ENCODE measurements at regions not wholly inside any gene's neighbourhood (a gene's known extent, or its start where the extent isn't known, plus 50 kb on each side); places are given as distances from the start of the nearest gene placed in this dataset.

DNA sequence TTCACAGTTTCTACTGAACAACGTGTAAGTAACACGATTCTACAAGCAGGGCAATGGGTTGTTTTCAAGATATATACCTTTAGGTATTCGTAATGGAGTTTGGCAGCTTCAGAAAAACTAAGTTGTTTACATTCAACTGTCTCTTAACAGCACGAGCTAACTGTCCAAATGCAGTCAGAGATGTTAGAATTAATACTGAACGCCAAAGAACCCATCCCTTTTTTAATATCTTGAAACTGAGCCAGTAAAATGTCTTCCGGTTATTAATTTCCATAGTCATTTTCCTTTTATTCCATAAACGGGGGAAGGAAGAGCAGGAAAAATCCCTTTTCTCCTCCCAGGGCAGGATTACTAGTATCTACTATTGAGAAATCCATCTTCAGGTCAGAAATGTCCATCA lies 129.0 kb upstream of the THBS1 start:
- TF ChIP-seq, protein P1, sequence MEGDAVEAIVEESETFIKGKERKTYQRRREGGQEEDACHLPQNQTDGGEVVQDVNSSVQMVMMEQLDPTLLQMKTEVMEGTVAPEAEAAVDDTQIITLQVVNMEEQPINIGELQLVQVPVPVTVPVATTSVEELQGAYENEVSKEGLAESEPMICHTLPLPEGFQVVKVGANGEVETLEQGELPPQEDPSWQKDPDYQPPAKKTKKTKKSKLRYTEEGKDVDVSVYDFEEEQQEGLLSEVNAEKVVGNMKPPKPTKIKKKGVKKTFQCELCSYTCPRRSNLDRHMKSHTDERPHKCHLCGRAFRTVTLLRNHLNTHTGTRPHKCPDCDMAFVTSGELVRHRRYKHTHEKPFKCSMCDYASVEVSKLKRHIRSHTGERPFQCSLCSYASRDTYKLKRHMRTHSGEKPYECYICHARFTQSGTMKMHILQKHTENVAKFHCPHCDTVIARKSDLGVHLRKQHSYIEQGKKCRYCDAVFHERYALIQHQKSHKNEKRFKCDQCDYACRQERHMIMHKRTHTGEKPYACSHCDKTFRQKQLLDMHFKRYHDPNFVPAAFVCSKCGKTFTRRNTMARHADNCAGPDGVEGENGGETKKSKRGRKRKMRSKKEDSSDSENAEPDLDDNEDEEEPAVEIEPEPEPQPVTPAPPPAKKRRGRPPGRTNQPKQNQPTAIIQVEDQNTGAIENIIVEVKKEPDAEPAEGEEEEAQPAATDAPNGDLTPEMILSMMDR (IDR thresholded peaks at IDR 0.05): no peak
- no peak for TF ChIP-seq POLR2A (IDR thresholded peaks at IDR 0.05)
